Activated CD8-positive, alpha-beta T cell treated with anti-CD3 and anti-CD28 coated beads for 36 hours (primary cell): ENCODE measurements at regions not wholly inside any gene's neighbourhood (a gene's known extent, or its start where the extent isn't known, plus 50 kb on each side); places are given as distances from the start of the nearest gene placed in this dataset.

Source experiments
- ATAC-seq: fragments of 200-7000 bp; cut with Tn5 transposase; one replicate; pipeline ENCODE4 v1.10.0; 2021; ENCODE audit warnings: mild to moderate bottlenecking, moderate library complexity
- CTCF ChIA-PET: fragments of 350-600 bp; sonication (Branson Sonifier 250); formaldehyde crosslinking; loops from one replicate; lab custom pipeline; 2021; ENCODE audit warnings: antibody characterized with exemption; lab: Charles Lee
- POLR2A ChIA-PET: fragments of 350-600 bp; sonication (Branson Sonifier 250); formaldehyde crosslinking; loops from one replicate; lab custom pipeline; 2021; ENCODE audit warnings: antibody characterized with exemption; lab: Charles Lee
- DNase-seq: peaks from one replicate; pipeline ENCODE4 v3.0.0-alpha.2; 2020
- H3K27ac Mint-ChIP-seq: one replicate; pipeline ENCODE4 v1.8.0; 2021; ENCODE audit warnings: mild to moderate bottlenecking, mixed read lengths
- H3K27me3 Mint-ChIP-seq: one replicate; pipeline ENCODE4 v1.8.0; 2021; ENCODE audit warnings: mixed read lengths
- H3K36me3 Mint-ChIP-seq: one replicate; pipeline ENCODE4 v1.8.0; 2021; ENCODE audit warnings: low read depth, mixed read lengths
- H3K4me1 Mint-ChIP-seq: one replicate; pipeline ENCODE4 v1.8.0; 2021; ENCODE audit warnings: low read depth, mixed read lengths
- H3K4me3 Mint-ChIP-seq: one replicate; pipeline ENCODE4 v1.8.0; 2021; ENCODE audit warnings: mild to moderate bottlenecking, moderate library complexity, mixed read lengths
- H3K9me3 Mint-ChIP-seq: one replicate; pipeline ENCODE4 v1.8.0; 2021; ENCODE audit warnings: mixed read lengths
- CTCF ChIP-seq: fragments of 200-600 bp; IDR thresholded peaks from one replicate; pipeline ENCODE4 v1.8.0; 2022; ENCODE audit warnings: antibody characterized with exemption, mild to moderate bottlenecking
- intact Hi-C: fragments of 100-400 bp; cut with micrococcal nuclease; formaldehyde crosslinking; loops from one replicate; pipeline ENCODE4 v1.10.0; 2022

- no peak for ATAC-seq
- TF ChIP-seq CTCF = no peak
- POLR2A ChIA-PET = no interaction called here
- CTCF ChIA-PET = no interaction called here
- H3K36me3 Mint-ChIP-seq = no peaks in the 10 kb centered on the region
- no peak overlapping the region for H3K4me3 Mint-ChIP-seq
- intact Hi-C loops = no loop called here
- H3K27ac Mint-ChIP-seq = no peak overlapping the region
- H3K9me3 Mint-ChIP-seq = no peaks in the 10 kb centered on the region
- DNase-seq = no peak
- H3K4me1 Mint-ChIP-seq = no peaks in the 10 kb centered on the region
- H3K27me3 Mint-ChIP-seq = no peaks in the 10 kb centered on the region
These were observed 480.6 kb upstream of the HS6ST1 start for GRCh38 chr2:128799284-128799552.

- no peak overlapping the region for H3K4me3 Mint-ChIP-seq
- no peaks in the 10 kb centered on the region for H3K4me1 Mint-ChIP-seq
- no peaks in the 10 kb centered on the region for H3K27me3 Mint-ChIP-seq
- ChIA-PET CTCF (no interaction called here), POLR2A (no interaction called here)
- no peaks in the 10 kb centered on the region for H3K9me3 Mint-ChIP-seq
- ATAC-seq = no peak
- no peak for TF ChIP-seq CTCF
- intact Hi-C loops = no loop called here
- no peaks in the 10 kb centered on the region for H3K36me3 Mint-ChIP-seq
- DNase-seq = no peak
- no peak overlapping the region for H3K27ac Mint-ChIP-seq
These were observed 481.1 kb upstream of the HS6ST1 start for GRCh38 chr2:128799730-128800129.

GRCh38 chr2:128801576-128801975 is 482.9 kb upstream of the HS6ST1 start:
- intact Hi-C loops = no loop called here
- Mint-ChIP-seq H3K4me1 (no peaks in the 10 kb centered on the region), H3K9me3 (no peaks in the 10 kb centered on the region), H3K4me3 (no peak overlapping the region), H3K27ac (no peak overlapping the region), H3K36me3 (no peaks in the 10 kb centered on the region), H3K27me3 (no peaks in the 10 kb centered on the region)
- CTCF ChIA-PET = no interaction called here
- ATAC-seq = no peak
- POLR2A ChIA-PET = no interaction called here
- no peak for TF ChIP-seq CTCF
- DNase-seq = no peak

- intact Hi-C loops = no loop called here
- Mint-ChIP-seq H3K27me3 (no peaks in the 10 kb centered on the region), H3K36me3 (no peaks in the 10 kb centered on the region), H3K9me3 (no peaks in the 10 kb centered on the region), H3K27ac (no peak overlapping the region), H3K4me1 (no peaks in the 10 kb centered on the region), H3K4me3 (no peak overlapping the region)
- ATAC-seq = no peak
- no peak for DNase-seq
- CTCF ChIA-PET = no interaction called here
- no peak for TF ChIP-seq CTCF
- POLR2A ChIA-PET = no interaction called here
These were observed 484.6 kb upstream of the HS6ST1 start for GRCh38 chr2:128803222-128803621.

GRCh38 chr2:128805237-128805636 is 486.6 kb upstream of the HS6ST1 start:
- TF ChIP-seq CTCF = no peak

More at GRCh38 chr2:128805237-128805636, 486.6 kb upstream of the HS6ST1 start:
- ChIA-PET POLR2A (no interaction called here), CTCF (no interaction called here)
- H3K27me3 Mint-ChIP-seq = no peaks in the 10 kb centered on the region
- intact Hi-C loops = no loop called here
- no peak overlapping the region for H3K27ac Mint-ChIP-seq
- no peak overlapping the region for H3K4me3 Mint-ChIP-seq
- DNase-seq (no peak), ATAC-seq (no peak)
- peaks cover 2% of the 10 kb centered on the region for H3K9me3 Mint-ChIP-seq
- no peaks in the 10 kb centered on the region for H3K36me3 Mint-ChIP-seq
- no peaks in the 10 kb centered on the region for H3K4me1 Mint-ChIP-seq
